Mesenchymal stem cell (in vitro differentiated cells and primary cell): ENCODE measurements at regions not wholly inside any gene's neighbourhood (a gene's known extent, or its start where the extent isn't known, plus 50 kb on each side); places are given as distances from the start of the nearest gene placed in this dataset. TPM values are rescaled to one million over a fixed set of nuclear protein-coding genes. Genes with fewer than 3 reads are reported as not detected.

ENCODE experiments used
- DNase-seq: peaks from one replicate; pipeline ENCODE4 v3.0.0-alpha.2; 2013
- H2AFZ ChIP-seq: one replicate; pipeline ENCODE4 v1.6.1; 2013; ENCODE audit warnings: low read depth, mild to moderate bottlenecking, control low read depth, inconsistent platforms, low read length, moderate library complexity
- H2AK5ac ChIP-seq: 2 replicates; pipeline ENCODE4 v1.6.1; 2013; ENCODE audit warnings: low read length, moderate library complexity, mild to moderate bottlenecking, inconsistent platforms; ENCODE audit not compliant: severe bottlenecking
- H2BK120ac ChIP-seq: one replicate; pipeline ENCODE4 v1.6.1; 2013; ENCODE audit warnings: low read depth, mild to moderate bottlenecking, inconsistent platforms, low read length, moderate library complexity
- H2BK12ac ChIP-seq, 2 experiments: one replicate each; pipeline ENCODE4 v1.6.1; 2013; ENCODE audit warnings: inconsistent platforms in 2 of 2, low read length in 2 of 2, mild to moderate bottlenecking in 2 of 2, moderate library complexity in 2 of 2, control low read depth in 1 of 2
- H2BK15ac ChIP-seq: one replicate; pipeline ENCODE4 v1.6.1; 2013; ENCODE audit warnings: mild to moderate bottlenecking, low read depth, inconsistent platforms; ENCODE audit not compliant: poor library complexity, severe bottlenecking
- H2BK5ac ChIP-seq: 2 replicates; pipeline ENCODE4 v1.6.1; 2013; ENCODE audit warnings: low read depth, mild to moderate bottlenecking, low read length, control low read depth, inconsistent platforms; ENCODE audit not compliant: poor library complexity, severe bottlenecking
- H3K14ac ChIP-seq, 2 experiments: one replicate each; pipeline ENCODE4 v1.6.1; 2013; ENCODE audit warnings: inconsistent platforms in 2 of 2, low read length in 2 of 2, control low read depth in 1 of 2, mild to moderate bottlenecking in 1 of 2, moderate library complexity in 1 of 2
- H3K18ac ChIP-seq, 2 experiments: one replicate each; pipeline ENCODE4 v1.6.1; 2013; ENCODE audit warnings: inconsistent platforms in 2 of 2, low read length in 2 of 2, control low read depth in 1 of 2, low read depth in 1 of 2, mild to moderate bottlenecking in 1 of 2
- H3K23ac ChIP-seq, 2 experiments: one replicate each; pipeline ENCODE4 v1.6.1; 2013; ENCODE audit warnings: inconsistent platforms in 2 of 2, low read length in 2 of 2, mild to moderate bottlenecking in 2 of 2, moderate library complexity in 2 of 2, control low read depth in 1 of 2
- H3K27ac ChIP-seq: 2 replicates; pipeline ENCODE4 v1.5.1; 2013; ENCODE audit warnings: mild to moderate bottlenecking, moderate library complexity, low read length, control low read depth, inconsistent platforms; ENCODE audit not compliant: poor library complexity, severe bottlenecking
- H3K27me3 ChIP-seq, 2 experiments: 2 replicates each; pipeline versions ENCODE4 v1.6.1 to v1.7.0; 2013; ENCODE audit warnings: low read length in 2 of 2, mild to moderate bottlenecking in 2 of 2, moderate library complexity in 2 of 2, control low read depth in 1 of 2, inconsistent platforms in 1 of 2; ENCODE audit not compliant: control insufficient read depth in 1 of 2, insufficient read depth in 1 of 2
- H3K36me3 ChIP-seq, 2 experiments: 2 replicates each; pipeline versions ENCODE4 v1.6.1 to v1.7.0; 2013; ENCODE audit warnings: low read length in 2 of 2, control low read depth in 1 of 2, inconsistent platforms in 1 of 2, low read depth in 1 of 2, mild to moderate bottlenecking in 1 of 2; ENCODE audit not compliant: insufficient read depth in 2 of 2, control insufficient read depth in 1 of 2
- H3K4ac ChIP-seq, 2 experiments: one replicate each; pipeline ENCODE4 v1.6.1; 2013; ENCODE audit warnings: inconsistent platforms in 2 of 2, low read length in 2 of 2, mild to moderate bottlenecking in 2 of 2, moderate library complexity in 2 of 2, control low read depth in 1 of 2, low read depth in 1 of 2
- H3K4me1 ChIP-seq: 2 replicates; pipeline ENCODE4 v1.6.1; 2013; ENCODE audit warnings: low read depth, low read length, control low read depth; ENCODE audit not compliant: control insufficient read depth, insufficient read depth
- H3K4me2 ChIP-seq: 2 replicates; pipeline ENCODE4 v1.6.1; 2013; ENCODE audit warnings: low read length, mild to moderate bottlenecking, inconsistent platforms; ENCODE audit not compliant: poor library complexity, severe bottlenecking
- H3K4me3 ChIP-seq, 2 experiments: 2 replicates each; pipeline versions ENCODE4 v1.5.1 to v1.7.0; 2013; ENCODE audit warnings: low read length in 2 of 2, mild to moderate bottlenecking in 2 of 2, control low read depth in 1 of 2, low read depth in 1 of 2; ENCODE audit not compliant: insufficient read depth in 1 of 2
- H3K79me1 ChIP-seq: replicated peaks from 2 replicates; pipeline ENCODE4 v1.6.1; 2013; ENCODE audit warnings: mild to moderate bottlenecking, control low read depth, low read length, inconsistent platforms; ENCODE audit not compliant: poor library complexity, severe bottlenecking
- H3K9ac ChIP-seq: 2 replicates; pipeline ENCODE4 v1.7.0; 2013; ENCODE audit warnings: mild to moderate bottlenecking, low read length, moderate library complexity
- H3K9me3 ChIP-seq: 2 replicates; pipeline ENCODE4 v1.7.0; 2013; ENCODE audit warnings: mild to moderate bottlenecking, low read length; ENCODE audit not compliant: control insufficient read depth
- H4K8ac ChIP-seq: one replicate; pipeline ENCODE4 v1.6.1; 2013; ENCODE audit warnings: inconsistent platforms, mild to moderate bottlenecking, low read length, moderate library complexity
- H4K91ac ChIP-seq: one replicate; pipeline ENCODE4 v1.6.1; 2013; ENCODE audit warnings: mild to moderate bottlenecking, low read length, inconsistent platforms
- WGBS: methylation state at CpG from one replicate; pipeline ENCODE4 v1.1.7; 2013; ENCODE audit warnings: mixed read lengths; 5-methylcytosine and 5-hydroxymethylcytosine counted together
- small RNA-seq: library from polyadenylated mRNA; stranded (forward); fragments of <200 nt; extraction: miRNeasy Mini kit (QIAGEN cat#:217004); gene quantifications from one replicate; pipeline ENCODE3, GENCODE V24; 2013; ENCODE audit warnings: low read depth

GRCh38 chr4:65737672-65738071, 67.4 kb upstream of the EPHA5 start:
- Histone ChIP-seq H2BK15ac (no peak overlapping the region), H3K4me2 (no peak overlapping the region), H2BK12ac (no peak overlapping the region), H2BK120ac (no peak overlapping the region), H3K23ac (no peak overlapping the region), H3K79me1 (no peaks in the 10 kb centered on the region), H3K4ac (no peak overlapping the region), H3K27me3 (no peaks in the 10 kb centered on the region), H3K4me1 (no peaks in the 10 kb centered on the region), H2AK5ac (no peak overlapping the region), H3K14ac (no peak overlapping the region), H2BK5ac (no peak overlapping the region), H3K18ac (no peak overlapping the region), H4K8ac (no peak overlapping the region), H4K91ac (no peak overlapping the region), H3K36me3 (no peaks in the 10 kb centered on the region), H3K4me3 (no peak overlapping the region), H3K9ac (no peak overlapping the region), H3K27ac (no peak overlapping the region), H3K9me3 (no peaks in the 10 kb centered on the region), H2AFZ (no peak overlapping the region)
- DNase-seq = no peak
- 90% methylated on average over 3 of the region's 4 CpGs for WGBS

GRCh38 chr4:65724973-65725372, 54.7 kb upstream of the EPHA5 start:
- H3K4me3 ChIP-seq = no peak overlapping the region
- no peak overlapping the region for H3K18ac ChIP-seq
- H3K9me3 ChIP-seq = no peaks in the 10 kb centered on the region
- no peaks in the 10 kb centered on the region for H3K79me1 ChIP-seq
- H2BK12ac ChIP-seq = no peak overlapping the region
- no peak overlapping the region for H2BK15ac ChIP-seq
- H4K91ac ChIP-seq = no peak overlapping the region
- H3K23ac ChIP-seq = no peak overlapping the region
- no peak overlapping the region for H3K14ac ChIP-seq
- H3K9ac ChIP-seq = no peak overlapping the region
- H3K4me2 ChIP-seq = no peak overlapping the region
- H4K8ac ChIP-seq = no peak overlapping the region
- no peak for DNase-seq
- H3K27ac ChIP-seq = no peak overlapping the region
- H2BK5ac ChIP-seq = no peak overlapping the region
- no peak overlapping the region for H2AFZ ChIP-seq
- H3K36me3 ChIP-seq = no peaks in the 10 kb centered on the region
- no peak overlapping the region for H2BK120ac ChIP-seq
- 86% methylated on average over 5 of the region's 5 CpGs for WGBS
- H2AK5ac ChIP-seq = no peak overlapping the region
- no peak overlapping the region for H3K4ac ChIP-seq
- no peaks in the 10 kb centered on the region for H3K4me1 ChIP-seq
- H3K27me3 ChIP-seq = no peaks in the 10 kb centered on the region

Small RNA genes lying in the stretch of these regions (small RNA-seq; reads per million reads assigned to genes)
- gene MIR1269A (not detected), gene RNU2-40P (not detected), gene RNU6-699P (not detected)
